Left ventricle myocardium inferior (tissue), 1 donor: ENCODE measurements at regions not wholly inside any gene's neighbourhood (a gene's known extent, or its start where the extent isn't known, plus 50 kb on each side); places are given as distances from the start of the nearest gene placed in this dataset.
A peak's percentile ranks its signal among the peaks of the same experiment; 100 is the strongest.

Experiments used
- DNase-seq: peaks from one replicate; pipeline ENCODE4 v3.0.0-alpha.2; 2020
- H3K27ac ChIP-seq: fragments of 200-600 bp; replicated peaks from 2 replicates; pipeline ENCODE4 v1.8.0; 2021
- H3K27me3 ChIP-seq: fragments of 200-600 bp; 2 replicates; pipeline ENCODE4 v1.8.0; 2021; ENCODE audit warnings: low read depth
- H3K36me3 ChIP-seq: fragments of 200-600 bp; 2 replicates; pipeline ENCODE4 v1.8.0; 2021
- H3K4me1 ChIP-seq: fragments of 200-600 bp; 2 replicates; pipeline ENCODE4 v1.8.0; 2021
- H3K4me3 ChIP-seq: fragments of 200-600 bp; 2 replicates; pipeline ENCODE4 v1.8.0; 2021; ENCODE audit warnings: mild to moderate bottlenecking, moderate library complexity
- H3K9me3 ChIP-seq: fragments of 200-600 bp; replicated peaks from 2 replicates; pipeline ENCODE4 v1.8.0; 2021
- intact Hi-C: fragments of 100-400 bp; cut with micrococcal nuclease; formaldehyde crosslinking; loops from one replicate; pipeline ENCODE4 v1.11.0; 2022
- TF ChIP-seq, protein P1 (sequence below): fragments of 200-600 bp; IDR thresholded peaks from 2 replicates; pipeline ENCODE4 v1.8.0; 2021; ENCODE audit warnings: antibody characterized with exemption, mild to moderate bottlenecking, borderline replicate concordance
- donor health status: DM: no; HTN: yes; CAD: no; lungs with severe emphysema.

DNA sequence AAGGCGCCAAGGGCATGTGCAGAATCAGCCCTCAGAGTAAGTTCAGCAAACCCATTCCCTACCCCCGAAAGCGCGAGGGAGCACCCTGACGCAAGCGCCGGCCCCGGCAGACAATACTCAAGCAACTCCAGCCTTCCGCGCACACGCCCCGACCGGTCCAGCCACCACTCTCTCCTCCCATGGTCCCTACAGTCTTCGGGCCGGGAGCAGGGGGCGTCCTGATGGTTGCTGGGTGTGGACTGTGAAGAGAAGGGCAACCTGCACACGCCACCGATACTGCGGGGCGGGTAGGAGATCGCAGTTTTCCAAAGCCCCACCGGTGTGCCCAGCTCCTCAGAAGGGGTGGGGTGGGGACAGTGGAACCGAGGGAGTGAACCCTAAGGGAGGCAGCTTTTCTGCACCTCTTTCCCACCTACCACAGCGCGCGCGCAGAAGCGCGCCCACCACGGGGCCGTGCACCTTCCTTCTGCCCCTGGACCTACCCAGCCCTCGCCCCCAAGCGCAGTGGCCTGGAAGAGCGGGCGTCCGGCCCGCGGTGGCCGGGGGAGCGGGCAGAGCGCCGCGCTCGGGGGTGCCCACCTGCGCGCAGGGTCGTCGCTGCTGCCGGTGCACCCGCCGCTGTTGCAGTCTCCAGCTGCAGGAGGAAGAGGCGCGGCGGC, 650.2 kb upstream of the DIPK2B start:
- peak overlapping the region; percentile 68 for H3K4me3 ChIP-seq
- no peaks in the 10 kb centered on the region for H3K36me3 ChIP-seq
- TF ChIP-seq, protein P1, sequence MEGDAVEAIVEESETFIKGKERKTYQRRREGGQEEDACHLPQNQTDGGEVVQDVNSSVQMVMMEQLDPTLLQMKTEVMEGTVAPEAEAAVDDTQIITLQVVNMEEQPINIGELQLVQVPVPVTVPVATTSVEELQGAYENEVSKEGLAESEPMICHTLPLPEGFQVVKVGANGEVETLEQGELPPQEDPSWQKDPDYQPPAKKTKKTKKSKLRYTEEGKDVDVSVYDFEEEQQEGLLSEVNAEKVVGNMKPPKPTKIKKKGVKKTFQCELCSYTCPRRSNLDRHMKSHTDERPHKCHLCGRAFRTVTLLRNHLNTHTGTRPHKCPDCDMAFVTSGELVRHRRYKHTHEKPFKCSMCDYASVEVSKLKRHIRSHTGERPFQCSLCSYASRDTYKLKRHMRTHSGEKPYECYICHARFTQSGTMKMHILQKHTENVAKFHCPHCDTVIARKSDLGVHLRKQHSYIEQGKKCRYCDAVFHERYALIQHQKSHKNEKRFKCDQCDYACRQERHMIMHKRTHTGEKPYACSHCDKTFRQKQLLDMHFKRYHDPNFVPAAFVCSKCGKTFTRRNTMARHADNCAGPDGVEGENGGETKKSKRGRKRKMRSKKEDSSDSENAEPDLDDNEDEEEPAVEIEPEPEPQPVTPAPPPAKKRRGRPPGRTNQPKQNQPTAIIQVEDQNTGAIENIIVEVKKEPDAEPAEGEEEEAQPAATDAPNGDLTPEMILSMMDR = no peak
- DNase-seq = no peak
- H3K4me1 ChIP-seq = peaks cover 7% of the 10 kb centered on the region
- no peaks in the 10 kb centered on the region for H3K9me3 ChIP-seq
- H3K27ac ChIP-seq = no peak overlapping the region
- peaks cover 12% of the 10 kb centered on the region for H3K27me3 ChIP-seq
- intact Hi-C loops = no loop called here

DNA sequence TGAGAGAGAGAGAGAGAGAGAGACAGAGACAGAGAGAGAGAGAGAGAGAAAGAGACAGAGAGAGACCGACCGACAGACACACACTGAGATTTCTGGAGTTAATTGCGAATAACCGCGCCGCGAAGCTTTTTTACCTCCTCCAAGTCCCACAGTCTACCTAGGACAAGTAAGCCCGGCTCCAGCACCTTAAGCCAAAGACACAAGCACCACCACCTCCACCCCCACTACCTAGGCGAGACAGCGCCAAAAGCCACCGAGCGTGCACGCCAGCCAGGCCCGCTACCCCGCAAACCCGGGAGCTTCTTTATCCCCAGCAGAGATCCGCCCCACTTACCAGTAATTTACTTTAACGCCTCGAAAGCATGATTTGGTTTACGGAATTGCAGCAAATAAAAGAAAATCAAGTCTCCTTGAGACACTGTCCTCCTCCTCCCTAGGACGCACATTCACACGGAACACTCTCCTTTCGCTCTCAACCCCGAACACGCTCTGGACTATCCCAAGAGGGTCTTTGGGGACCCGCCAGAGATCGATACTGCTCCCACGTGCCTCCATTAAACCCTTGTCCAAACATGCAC, 649.6 kb upstream of the DIPK2B start:
- intact Hi-C loops = no loop called here
- Histone ChIP-seq H3K4me3 (peak overlapping the region; percentile 68), H3K9me3 (no peaks in the 10 kb centered on the region), H3K36me3 (no peaks in the 10 kb centered on the region), H3K27me3 (peaks cover 12% of the 10 kb centered on the region), H3K27ac (no peak overlapping the region), H3K4me1 (peaks cover 7% of the 10 kb centered on the region)
- TF ChIP-seq, protein P1 = no peak
- no peak for DNase-seq

DNA sequence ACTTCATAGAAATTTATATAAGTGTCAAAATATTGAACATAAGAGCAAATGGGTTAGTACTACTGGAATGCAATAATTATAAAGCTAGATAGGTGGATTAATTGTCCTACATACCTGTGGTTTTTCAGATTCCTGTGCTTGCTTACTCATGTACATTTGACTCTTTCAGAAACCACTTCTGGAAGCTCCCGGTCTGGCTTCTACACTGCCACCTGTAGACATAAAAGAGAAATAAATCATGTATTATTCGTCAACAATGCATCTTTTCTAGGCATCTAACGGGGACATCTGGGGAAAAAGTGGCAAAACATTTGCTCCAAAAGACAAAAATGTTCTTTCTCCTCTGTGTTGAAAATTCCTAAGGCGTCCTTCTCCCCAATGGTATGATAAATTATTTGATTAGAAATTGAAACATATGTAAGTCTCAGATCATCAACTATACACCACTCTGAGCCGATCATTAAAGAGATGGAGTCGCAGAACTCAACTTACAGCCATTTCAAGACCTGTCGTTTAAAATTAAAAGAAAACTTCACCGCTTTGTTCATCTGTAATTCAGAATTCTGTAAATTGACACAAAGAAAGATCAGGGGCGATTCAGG, 648.7 kb upstream of the DIPK2B start:
- Histone ChIP-seq H3K27me3 (peaks cover 12% of the 10 kb centered on the region), H3K4me1 (peaks cover 7% of the 10 kb centered on the region), H3K4me3 (peak overlapping the region; percentile 25), H3K27ac (no peak overlapping the region), H3K36me3 (no peaks in the 10 kb centered on the region), H3K9me3 (no peaks in the 10 kb centered on the region)
- TF ChIP-seq, protein P1 = peak; percentile 39
- intact Hi-C loops = loop anchor here (10.0 kb wide), 1 partner anchor 335 kb away; no protein-coding TSS in a partner anchor
- DNase-seq = no peak

DNA sequence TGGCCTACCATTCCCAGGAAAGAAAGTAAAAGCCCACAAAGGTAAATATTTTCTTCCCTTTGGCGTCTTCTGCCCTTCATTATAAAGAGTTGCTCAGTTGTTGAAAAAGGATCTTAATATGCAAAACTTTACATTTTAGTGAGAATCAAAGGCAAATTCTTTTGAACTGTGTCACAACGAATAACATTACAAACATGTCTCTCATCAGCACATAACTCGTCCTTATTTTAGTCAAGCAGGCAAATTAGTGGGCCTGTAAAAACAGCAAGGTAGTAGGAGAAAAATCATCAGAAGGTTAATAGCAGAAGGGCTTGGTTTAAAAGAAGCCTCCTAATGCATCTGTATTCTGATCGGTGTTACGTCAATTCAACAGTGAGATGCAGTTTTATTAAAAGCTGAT, 647.3 kb upstream of the DIPK2B start:
- TF ChIP-seq, protein P1 = no peak
- peaks cover 7% of the 10 kb centered on the region for H3K4me1 ChIP-seq
- no peak for DNase-seq
- H3K36me3 ChIP-seq = no peaks in the 10 kb centered on the region
- H3K4me3 ChIP-seq = no peak overlapping the region
- H3K27me3 ChIP-seq = peaks cover 12% of the 10 kb centered on the region
- no peaks in the 10 kb centered on the region for H3K9me3 ChIP-seq
- no peak overlapping the region for H3K27ac ChIP-seq
- intact Hi-C loops = loop anchor here (10.0 kb wide), 1 partner anchor 333 kb away; no protein-coding TSS in a partner anchor

DNA sequence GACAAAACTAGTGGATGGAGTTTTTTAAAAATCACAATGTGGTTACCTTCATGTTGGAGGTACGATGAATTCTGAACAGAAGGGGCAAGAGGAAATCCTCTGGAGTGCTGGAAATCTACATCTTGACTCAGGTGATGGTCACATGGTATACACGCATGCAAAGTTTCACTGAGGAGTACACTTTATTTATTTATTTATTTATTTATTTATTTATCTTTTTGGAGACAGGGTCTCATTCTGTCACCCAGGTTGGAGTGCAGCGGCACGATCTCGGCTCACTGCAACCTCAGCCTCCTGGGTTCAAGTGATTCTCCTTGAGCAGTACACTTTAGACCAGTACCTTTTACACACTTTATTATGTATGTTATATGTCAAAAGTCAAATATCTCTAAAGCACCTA, 645.7 kb upstream of the DIPK2B start:
- no peak overlapping the region for H3K27ac ChIP-seq
- DNase-seq = no peak
- no peak overlapping the region for H3K4me3 ChIP-seq
- no peaks in the 10 kb centered on the region for H3K36me3 ChIP-seq
- intact Hi-C loops = loop anchor here (10.0 kb wide), 1 partner anchor 332 kb away; no protein-coding TSS in a partner anchor
- peaks cover 7% of the 10 kb centered on the region for H3K27me3 ChIP-seq
- TF ChIP-seq, protein P1 = no peak
- H3K9me3 ChIP-seq = no peaks in the 10 kb centered on the region
- H3K4me1 ChIP-seq = peaks cover 3% of the 10 kb centered on the region
